Esophagus muscularis mucosa (tissue), 4 donors: ENCODE measurements at regions not wholly inside any gene's neighbourhood (a gene's known extent, or its start where the extent isn't known, plus 50 kb on each side); places are given as distances from the start of the nearest gene placed in this dataset.

ENCODE experiments used
- EP300 ChIP-seq: sonication (generic); formaldehyde crosslinking; IDR thresholded peaks from one replicate; pipeline ENCODE4 v1.6.1; 2017; ENCODE audit warnings: antibody characterized with exemption
- POLR2AphosphoS5 ChIP-seq, 2 donors: sonication (generic); formaldehyde crosslinking; IDR thresholded peaks; one replicate each; pipeline ENCODE4 v1.6.1; 2017; ENCODE audit warnings: antibody characterized with exemption in 2 of 2
- TF ChIP-seq, protein P1 (sequence below), 3 experiments: fragments of 200-600 bp in 2 of 3; fragments of 450-650 bp in 1 of 3; sonication (generic) in 2 of 3; IDR thresholded peaks; one replicate each; pipeline ENCODE4 v1.5.1; 2017 to 2019; ENCODE audit warnings: antibody characterized with exemption in 3 of 3, mild to moderate bottlenecking in 2 of 3, moderate library complexity in 1 of 3

- TF ChIP-seq, protein P1, sequence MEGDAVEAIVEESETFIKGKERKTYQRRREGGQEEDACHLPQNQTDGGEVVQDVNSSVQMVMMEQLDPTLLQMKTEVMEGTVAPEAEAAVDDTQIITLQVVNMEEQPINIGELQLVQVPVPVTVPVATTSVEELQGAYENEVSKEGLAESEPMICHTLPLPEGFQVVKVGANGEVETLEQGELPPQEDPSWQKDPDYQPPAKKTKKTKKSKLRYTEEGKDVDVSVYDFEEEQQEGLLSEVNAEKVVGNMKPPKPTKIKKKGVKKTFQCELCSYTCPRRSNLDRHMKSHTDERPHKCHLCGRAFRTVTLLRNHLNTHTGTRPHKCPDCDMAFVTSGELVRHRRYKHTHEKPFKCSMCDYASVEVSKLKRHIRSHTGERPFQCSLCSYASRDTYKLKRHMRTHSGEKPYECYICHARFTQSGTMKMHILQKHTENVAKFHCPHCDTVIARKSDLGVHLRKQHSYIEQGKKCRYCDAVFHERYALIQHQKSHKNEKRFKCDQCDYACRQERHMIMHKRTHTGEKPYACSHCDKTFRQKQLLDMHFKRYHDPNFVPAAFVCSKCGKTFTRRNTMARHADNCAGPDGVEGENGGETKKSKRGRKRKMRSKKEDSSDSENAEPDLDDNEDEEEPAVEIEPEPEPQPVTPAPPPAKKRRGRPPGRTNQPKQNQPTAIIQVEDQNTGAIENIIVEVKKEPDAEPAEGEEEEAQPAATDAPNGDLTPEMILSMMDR (IDR thresholded peaks at IDR 0.05): no peak
- TF ChIP-seq POLR2AphosphoS5 (IDR thresholded peaks at IDR 0.05): no peak
- TF ChIP-seq EP300: no peak
Observed at GRCh38 chr18:78640246-78640995, 339.2 kb upstream of the SALL3 start.
